SK-N-MC (cell line): ENCODE measurements at regions not wholly inside any gene's neighbourhood (a gene's known extent, or its start where the extent isn't known, plus 50 kb on each side); places are given as distances from the start of the nearest gene placed in this dataset.

ENCODE experiments used
- EZH2 ChIP-seq: fragments of 200-600 bp; sonication (generic); IDR thresholded peaks from one replicate; pipeline ENCODE4 v1.6.1; 2017; ENCODE audit warnings: antibody characterized with exemption
- POLR2AphosphoS5 ChIP-seq: IDR thresholded peaks from 2 replicates; pipeline ENCODE4 v1.6.1; 2012; ENCODE audit warnings: mild to moderate bottlenecking, low read depth, low read length, borderline replicate concordance

- TF ChIP-seq POLR2AphosphoS5, result no peak
- no peak for TF ChIP-seq EZH2
Observed at GRCh38 chr13:74560325-74560724, 426.1 kb upstream of the KLF12 start.
